Caco-2 (cell line): ENCODE measurements at regions not wholly inside any gene's neighbourhood (a gene's known extent, or its start where the extent isn't known, plus 50 kb on each side); places are given as distances from the start of the nearest gene placed in this dataset.

Experiments used
- BruUV-seq: library from RNA; stranded (reverse); fragments of 400-500 nt; replicated peaks from 2 replicates; lab custom pipeline; 2021; lab: Mats Ljungman, UMichigan
- CTCF ChIA-PET: fragments of 300-600 bp; sonication (Branson Sonifier 250); formaldehyde crosslinking; loops from one replicate; lab custom pipeline; 2022; ENCODE audit warnings: antibody characterized with exemption; lab: Charles Lee
- POLR2A ChIA-PET: fragments of 300-600 bp; sonication (Branson Sonifier 250); formaldehyde crosslinking; loops from one replicate; lab custom pipeline; 2022; ENCODE audit warnings: antibody characterized with exemption; lab: Charles Lee
- DNase-seq, 2 experiments: peaks; one replicate each; pipeline versions ENCODE4 v3.0.0 to v3.0.0-alpha.2; 2020 to 2022
- H3K27me3 ChIP-seq: replicated peaks from 2 replicates; pipeline ENCODE4 v1.6.0; 2011; ENCODE audit warnings: low read length; ENCODE audit not compliant: control insufficient read depth, insufficient read depth
- H3K36me3 ChIP-seq: 2 replicates; pipeline ENCODE4 v1.5.1; 2011; ENCODE audit warnings: low read length; ENCODE audit not compliant: control insufficient read depth, insufficient read depth
- H3K4me1 ChIP-seq: fragments of 250-450 bp; sonication (Bioruptor Pico); 2 replicates; pipeline ENCODE4 v1.5.1; 2020; ENCODE audit warnings: mild to moderate bottlenecking
- H3K4me3 ChIP-seq: 2 replicates; pipeline ENCODE4 v1.5.1; 2011; ENCODE audit warnings: low read depth, mild to moderate bottlenecking, control low read depth, low read length
- H3K9me3 ChIP-seq: fragments of 250-450 bp; sonication (Bioruptor Pico); 2 replicates; pipeline ENCODE4 v1.5.1; 2020; ENCODE audit warnings: mild to moderate bottlenecking, moderate library complexity
- H3K27ac Mint-ChIP-seq: one replicate; pipeline ENCODE4 v1.8.0; 2022; ENCODE audit warnings: mixed read lengths; ENCODE audit not compliant: unreplicated experiment
- H3K27me3 Mint-ChIP-seq: one replicate; pipeline ENCODE4 v1.8.0; 2022; ENCODE audit warnings: mixed read lengths; ENCODE audit not compliant: insufficient read depth, unreplicated experiment
- H3K36me3 Mint-ChIP-seq: one replicate; pipeline ENCODE4 v1.8.0; 2022; ENCODE audit warnings: mild to moderate bottlenecking, mixed read lengths; ENCODE audit not compliant: insufficient read depth, unreplicated experiment
- H3K4me1 Mint-ChIP-seq: one replicate; pipeline ENCODE4 v1.8.0; 2022; ENCODE audit warnings: low read depth, mixed read lengths; ENCODE audit not compliant: unreplicated experiment
- H3K4me3 Mint-ChIP-seq: one replicate; pipeline ENCODE4 v1.8.0; 2022; ENCODE audit warnings: mild to moderate bottlenecking, moderate library complexity, mixed read lengths; ENCODE audit not compliant: unreplicated experiment
- H3K9me3 Mint-ChIP-seq: one replicate; pipeline ENCODE4 v1.8.0; 2022; ENCODE audit warnings: mixed read lengths; ENCODE audit not compliant: unreplicated experiment
- CTCF ChIP-seq, 2 experiments: fragments of 200-600 bp in 1 of 2; IDR thresholded peaks; 1 replicate in 1 of 2; 2 replicates in 1 of 2; pipeline versions ENCODE4 v1.5.1 to v1.8.0; 2011 to 2022; ENCODE audit warnings: antibody characterized with exemption in 1 of 2, control low read depth in 1 of 2, inconsistent platforms in 1 of 2, low read depth in 1 of 2, low read length in 1 of 2, mild to moderate bottlenecking in 1 of 2, moderate library complexity in 1 of 2; ENCODE audit not compliant: insufficient read depth in 1 of 2, severe bottlenecking in 1 of 2, unreplicated experiment in 1 of 2
- intact Hi-C: fragments of 100-400 bp; cut with micrococcal nuclease; formaldehyde crosslinking; loops from one replicate; pipeline ENCODE4 v1.10.0; 2022; ENCODE audit not compliant: unreplicated experiment

DNA sequence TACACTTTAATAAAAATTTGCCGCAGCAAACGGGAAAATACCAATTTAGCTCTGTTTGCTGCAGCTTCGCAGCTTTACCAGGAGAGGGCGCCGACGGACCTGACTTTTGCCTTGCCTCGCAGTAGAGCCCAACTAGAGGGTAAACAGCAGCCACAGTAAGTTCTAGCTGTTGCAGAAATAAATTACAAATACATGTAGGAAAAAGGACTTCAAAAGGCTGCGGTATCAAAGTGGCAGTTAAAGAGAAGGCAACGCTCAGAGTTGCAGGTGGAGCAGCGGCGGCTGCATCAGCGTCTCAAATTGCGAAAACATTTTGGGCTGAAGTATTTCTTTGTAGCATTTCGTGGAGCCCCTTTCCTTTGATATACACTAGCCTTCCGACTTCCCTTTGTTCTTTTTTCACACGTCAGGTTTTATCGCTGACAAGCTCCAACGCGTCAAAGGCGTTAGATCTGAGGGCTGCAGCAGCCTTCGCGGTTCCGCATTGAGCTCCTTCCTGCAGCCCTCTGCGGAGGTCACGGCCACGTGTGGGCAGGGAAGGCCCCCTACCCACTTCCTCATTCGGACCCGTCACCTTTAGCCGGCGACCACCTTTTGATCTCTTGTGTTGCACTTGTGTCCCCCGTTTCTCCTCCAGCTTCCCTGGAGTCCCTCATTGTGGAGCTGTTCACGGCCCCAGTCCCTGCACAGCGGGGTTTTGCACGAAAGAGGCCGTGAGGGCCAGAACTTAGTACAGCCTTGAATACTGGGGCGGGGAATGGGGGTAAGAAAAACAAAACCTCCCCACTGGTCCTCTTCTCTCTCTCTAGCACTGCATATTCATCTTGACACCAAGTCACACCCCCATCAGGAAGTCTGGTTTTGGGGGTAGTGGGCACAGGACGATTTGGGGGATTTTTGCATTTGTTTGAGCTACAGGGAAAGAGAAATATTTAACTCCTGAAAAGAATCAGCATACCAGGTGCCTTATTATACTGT, 72.8 kb downstream of the S1PR1 start:
- H3K27me3 ChIP-seq, result no peaks in the 10 kb centered on the region; the same call in 1 of the 2 replicates
- ChIA-PET POLR2A (no interaction called here), CTCF (interaction anchor here (0.7 to 2.1 kb wide), 10 partner anchors 8 to 841 kb away, joined by 3 to 38 read pairs (median 4); no protein-coding TSS in a partner anchor)
- H3K4me3 ChIP-seq, result peak overlapping the region; percentile 8; the same call in 1 of the 2 replicates
- no peaks in the 10 kb centered on the region for H3K4me1 ChIP-seq
- no TSS peak for BruUV-seq
- H3K9me3 ChIP-seq, result no peaks in the 10 kb centered on the region
- DNase-seq, result peak; percentile 35 to 37
- H3K27me3 Mint-ChIP-seq, result peaks cover 19% of the 10 kb centered on the region
- no peaks in the 10 kb centered on the region for H3K36me3 ChIP-seq
- H3K9me3 Mint-ChIP-seq, result no peaks in the 10 kb centered on the region
- peak; percentile 65 to 66 for TF ChIP-seq CTCF (IDR thresholded peaks at IDR 0.05; ENCODE audit: insufficient read depth in 1 of 2, low read depth in 1 of 2, low read length in 1 of 2, severe bottlenecking in 1 of 2, unreplicated experiment in 1 of 2)
- no peaks in the 10 kb centered on the region for H3K4me1 Mint-ChIP-seq
- H3K4me3 Mint-ChIP-seq, result peak overlapping the region; percentile 70
- intact Hi-C loops, result loop anchor here (1.0 kb wide), 2 partner anchors 48 to 129 kb away; no protein-coding TSS in a partner anchor
- H3K27ac Mint-ChIP-seq, result no peak overlapping the region
- no peaks in the 10 kb centered on the region for H3K36me3 Mint-ChIP-seq

DNA sequence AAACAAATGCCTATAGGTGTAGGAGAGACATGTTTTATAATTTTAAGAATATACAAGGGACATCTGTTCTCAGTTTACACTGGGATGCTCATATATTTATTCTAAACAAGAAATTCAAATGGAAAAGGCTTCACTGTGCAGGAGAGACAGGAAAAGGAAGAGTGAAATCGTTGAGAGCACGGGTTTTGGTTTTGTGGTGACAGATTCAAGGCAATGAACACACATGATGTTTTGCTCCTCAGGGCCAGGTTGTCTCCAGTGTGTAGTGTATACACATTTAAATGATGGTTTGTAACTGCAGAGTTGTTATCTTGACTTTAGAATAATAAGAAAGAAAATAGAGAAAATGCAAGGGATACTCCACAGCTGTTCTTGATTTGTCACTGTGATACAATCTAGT, 73.7 kb downstream of the S1PR1 start:
- H3K4me1 ChIP-seq, result no peaks in the 10 kb centered on the region
- Mint-ChIP-seq H3K4me3 (no peak overlapping the region), H3K27ac (no peak overlapping the region), H3K4me1 (no peaks in the 10 kb centered on the region), H3K27me3 (peaks cover 15% of the 10 kb centered on the region), H3K9me3 (no peaks in the 10 kb centered on the region), H3K36me3 (no peaks in the 10 kb centered on the region)
- no peak for TF ChIP-seq CTCF (IDR thresholded peaks at IDR 0.05; ENCODE audit: insufficient read depth in 1 of 2, low read depth in 1 of 2, low read length in 1 of 2, severe bottlenecking in 1 of 2, unreplicated experiment in 1 of 2)
- ChIA-PET CTCF (interaction anchor here (1.8 to 2.1 kb wide), 2 partner anchors 44 to 47 kb away, joined by 9 to 38 read pairs; no protein-coding TSS in a partner anchor), POLR2A (no interaction called here)
- intact Hi-C loops, result no loop called here
- no peaks in the 10 kb centered on the region for H3K36me3 ChIP-seq
- no peaks in the 10 kb centered on the region; the same call in 1 of the 2 replicates for H3K27me3 ChIP-seq
- no peak for DNase-seq
- H3K9me3 ChIP-seq, result no peaks in the 10 kb centered on the region
- H3K4me3 ChIP-seq, result no peak overlapping the region
- no TSS peak for BruUV-seq

DNA sequence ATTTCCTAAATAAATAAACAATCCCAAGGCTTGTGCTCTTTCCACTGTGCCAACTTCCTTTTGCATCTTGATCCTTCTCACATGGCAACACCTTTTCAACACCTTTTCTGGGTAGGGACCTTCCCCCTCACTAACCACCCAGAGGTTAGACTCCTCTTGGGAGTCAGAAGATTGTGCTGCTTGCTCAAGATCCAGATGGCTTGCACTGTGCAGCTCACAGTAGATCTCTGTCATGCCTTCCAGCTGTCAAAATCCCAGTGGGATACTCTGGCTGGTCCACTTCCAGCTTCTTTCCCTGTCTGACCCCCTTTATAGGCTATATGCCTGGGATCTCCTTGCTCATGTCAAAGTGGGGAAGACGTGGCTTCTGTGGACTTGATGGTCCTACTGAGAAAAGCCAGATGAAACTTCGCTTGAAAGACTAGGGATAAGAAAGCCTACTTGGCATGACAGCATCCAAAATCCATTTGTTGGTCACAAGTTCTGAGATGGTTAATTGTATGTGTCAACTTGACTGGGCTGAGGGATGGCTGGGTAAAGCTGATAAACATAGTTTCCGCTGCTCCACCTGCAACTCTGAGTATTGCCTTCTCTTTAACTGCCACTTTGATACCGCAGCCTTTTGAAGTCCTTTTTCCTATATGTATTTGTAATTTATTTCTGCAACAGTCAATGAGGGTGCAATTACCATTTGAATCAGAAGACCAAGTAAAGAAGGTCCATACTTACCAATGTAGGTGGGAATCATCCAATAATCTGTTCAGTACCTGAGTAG, 74.5 kb downstream of the S1PR1 start:
- Mint-ChIP-seq H3K36me3 (no peaks in the 10 kb centered on the region), H3K27ac (no peak overlapping the region), H3K4me1 (no peaks in the 10 kb centered on the region), H3K27me3 (peaks cover 15% of the 10 kb centered on the region), H3K9me3 (no peaks in the 10 kb centered on the region), H3K4me3 (no peak overlapping the region)
- Histone ChIP-seq H3K4me3 (no peak overlapping the region), H3K9me3 (no peaks in the 10 kb centered on the region), H3K27me3 (no peaks in the 10 kb centered on the region; the same call in 1 of the 2 replicates), H3K4me1 (no peaks in the 10 kb centered on the region), H3K36me3 (no peaks in the 10 kb centered on the region)
- ChIA-PET POLR2A (no interaction called here), CTCF (no interaction called here)
- intact Hi-C loops, result no loop called here
- DNase-seq, result no peak
- no TSS peak for BruUV-seq
- TF ChIP-seq CTCF (IDR thresholded peaks at IDR 0.05; ENCODE audit: insufficient read depth in 1 of 2, low read depth in 1 of 2, low read length in 1 of 2, severe bottlenecking in 1 of 2, unreplicated experiment in 1 of 2), result no peak
